HEK293 (cell line): ENCODE measurements at regions not wholly inside any gene's neighbourhood (a gene's known extent, or its start where the extent isn't known, plus 50 kb on each side); places are given as distances from the start of the nearest gene placed in this dataset.

Experiments
- CTCF ChIA-PET: fragments of 350-600 bp; formaldehyde crosslinking; extraction: SDS; loops from one replicate; lab custom pipeline; 2021; ENCODE audit warnings: antibody characterized with exemption; lab: Yijun Ruan, JAX
- POLR2A ChIA-PET: fragments of 300-600 bp; formaldehyde crosslinking; extraction: SDS; loops from one replicate; lab custom pipeline; 2020; ENCODE audit warnings: antibody characterized with exemption, inconsistent platforms; lab: Yijun Ruan, JAX
- H3K27ac ChIP-seq: fragments of 200-500 bp; sonication (Bioruptor generic); 2 replicates; pipeline ENCODE4 v1.5.1; 2014; ENCODE audit warnings: low read depth, low read length, control low read depth, inconsistent platforms; ENCODE audit errors: extremely low read depth
- H3K36me3 ChIP-seq, 2 experiments: fragments of 200-500 bp in 1 of 2; sonication (Bioruptor generic) in 1 of 2; 1 replicate in 1 of 2; 2 replicates in 1 of 2; pipeline ENCODE4 v1.5.1; 2014 to 2017; ENCODE audit warnings: inconsistent platforms in 2 of 2, low read length in 2 of 2; ENCODE audit not compliant: control insufficient read depth in 2 of 2, insufficient read depth in 1 of 2
- H3K4me1 ChIP-seq: fragments of 200-500 bp; sonication (Bioruptor generic); 2 replicates; pipeline ENCODE4 v1.5.1; 2014; ENCODE audit warnings: mild to moderate bottlenecking, low read length, inconsistent platforms; ENCODE audit not compliant: control insufficient read depth, insufficient read depth
- H3K4me3 ChIP-seq: 2 replicates; pipeline ENCODE4 v1.5.1; 2011; ENCODE audit warnings: low read depth, mild to moderate bottlenecking, control low read depth, low read length, moderate library complexity
- H3K9me3 ChIP-seq: fragments of 200-500 bp; sonication (Bioruptor generic); 2 replicates; pipeline ENCODE4 v1.5.1; 2014; ENCODE audit warnings: low read depth, low read length, inconsistent platforms; ENCODE audit not compliant: control insufficient read depth, insufficient read depth
- HIC1 ChIP-seq: fragments of 450-650 bp; formaldehyde crosslinking; IDR thresholded peaks from 2 replicates; pipeline ENCODE4 v1.5.1; 2016; ENCODE audit warnings: missing biosample characterization, missing genetic modification characterization
- KLF16 ChIP-seq: fragments of 450-650 bp; formaldehyde crosslinking; IDR thresholded peaks from 2 replicates; pipeline ENCODE4 v1.5.1; 2017; ENCODE audit warnings: missing biosample characterization, missing genetic modification characterization
- SETDB1 ChIP-seq: IDR thresholded peaks from one replicate; pipeline ENCODE4 v1.6.1; 2017; ENCODE audit warnings: mild to moderate bottlenecking, low read length, moderate library complexity, mixed read lengths; ENCODE audit not compliant: insufficient read length
- SP7 ChIP-seq: fragments of 450-650 bp; formaldehyde crosslinking; IDR thresholded peaks from 2 replicates; pipeline ENCODE4 v1.5.1; 2016; ENCODE audit warnings: missing biosample characterization, missing genetic modification characterization
- ZBTB10 ChIP-seq: fragments of 450-650 bp; formaldehyde crosslinking; IDR thresholded peaks from 2 replicates; pipeline ENCODE4 v1.5.1; 2016; ENCODE audit warnings: missing biosample characterization, missing genetic modification characterization
- ZBTB21 ChIP-seq: fragments of 450-650 bp; formaldehyde crosslinking; IDR thresholded peaks from 2 replicates; pipeline ENCODE4 v1.5.1; 2017; ENCODE audit warnings: missing biosample characterization, missing genetic modification characterization
- ZBTB26 ChIP-seq: fragments of 450-650 bp; formaldehyde crosslinking; optimal IDR thresholded peaks from 2 replicates; pipeline ENCODE3; 2016; ENCODE audit warnings: missing biosample characterization, mild to moderate bottlenecking, missing genetic modification characterization
- ZBTB49 ChIP-seq: fragments of 450-650 bp; formaldehyde crosslinking; IDR thresholded peaks from 2 replicates; pipeline ENCODE4 v1.5.1; 2016; ENCODE audit warnings: missing biosample characterization, missing genetic modification characterization, low read depth
- ZBTB6 ChIP-seq: fragments of 450-650 bp; formaldehyde crosslinking; IDR thresholded peaks from 2 replicates; pipeline ENCODE4 v1.5.1; 2017; ENCODE audit warnings: missing biosample characterization, missing genetic modification characterization
- ZBTB7A ChIP-seq: fragments of 450-650 bp; formaldehyde crosslinking; IDR thresholded peaks from 2 replicates; pipeline ENCODE4 v1.5.1; 2016; ENCODE audit warnings: low read depth, missing biosample characterization, missing genetic modification characterization
- ZFHX2 ChIP-seq: fragments of 450-650 bp; formaldehyde crosslinking; conservative IDR thresholded peaks from 2 replicates; pipeline ENCODE4 v1.5.1; 2016; ENCODE audit warnings: missing biosample characterization, missing genetic modification characterization
- ZIC2 ChIP-seq: fragments of 450-650 bp; formaldehyde crosslinking; IDR thresholded peaks from 2 replicates; pipeline ENCODE4 v1.5.1; 2016; ENCODE audit warnings: missing biosample characterization, missing genetic modification characterization
- ZNF169 ChIP-seq: fragments of 450-650 bp; formaldehyde crosslinking; IDR thresholded peaks from 2 replicates; pipeline ENCODE4 v1.5.1; 2016; ENCODE audit warnings: missing biosample characterization, missing genetic modification characterization
- ZNF24 ChIP-seq: fragments of 450-650 bp; formaldehyde crosslinking; IDR thresholded peaks from 2 replicates; pipeline ENCODE4 v1.5.1; 2016; ENCODE audit warnings: missing biosample characterization, missing genetic modification characterization
- ZNF248 ChIP-seq: fragments of 450-650 bp; formaldehyde crosslinking; IDR thresholded peaks from 2 replicates; pipeline ENCODE4 v1.5.1; 2017; ENCODE audit warnings: missing biosample characterization, missing genetic modification characterization
- ZNF354C ChIP-seq: fragments of 450-650 bp; formaldehyde crosslinking; IDR thresholded peaks from 2 replicates; pipeline ENCODE4 v1.5.1; 2016; ENCODE audit warnings: missing biosample characterization, missing genetic modification characterization, low read depth, borderline replicate concordance
- ZNF398 ChIP-seq: fragments of 450-650 bp; formaldehyde crosslinking; IDR thresholded peaks from 2 replicates; pipeline ENCODE4 v1.5.1; 2017; ENCODE audit warnings: missing biosample characterization, missing genetic modification characterization
- ZNF48 ChIP-seq: fragments of 450-650 bp; formaldehyde crosslinking; IDR thresholded peaks from 2 replicates; pipeline ENCODE4 v1.5.1; 2016; ENCODE audit warnings: missing biosample characterization, missing genetic modification characterization
- ZNF510 ChIP-seq: fragments of 450-650 bp; formaldehyde crosslinking; IDR thresholded peaks from 2 replicates; pipeline ENCODE4 v1.5.1; 2018; ENCODE audit warnings: mild to moderate bottlenecking, missing genetic modification characterization, missing biosample characterization; ENCODE audit not compliant: insufficient replicate concordance
- ZNF514 ChIP-seq: fragments of 450-650 bp; formaldehyde crosslinking; IDR thresholded peaks from 2 replicates; pipeline ENCODE4 v1.5.1; 2016; ENCODE audit warnings: missing biosample characterization, missing genetic modification characterization
- ZNF555 ChIP-seq: fragments of 450-650 bp; formaldehyde crosslinking; conservative IDR thresholded peaks from 2 replicates; pipeline ENCODE4 v1.5.1; 2017; ENCODE audit warnings: missing biosample characterization, mild to moderate bottlenecking, missing genetic modification characterization, inconsistent platforms
- ZNF558 ChIP-seq: fragments of 450-650 bp; formaldehyde crosslinking; IDR thresholded peaks from 2 replicates; pipeline ENCODE4 v1.5.1; 2016; ENCODE audit warnings: missing biosample characterization, missing genetic modification characterization
- ZNF560 ChIP-seq: fragments of 450-650 bp; formaldehyde crosslinking; IDR thresholded peaks from 2 replicates; pipeline ENCODE4 v1.5.1; 2017; ENCODE audit warnings: missing biosample characterization, missing genetic modification characterization, borderline replicate concordance
- ZNF629 ChIP-seq: fragments of 450-650 bp; formaldehyde crosslinking; IDR thresholded peaks from 2 replicates; pipeline ENCODE4 v1.5.1; 2017; ENCODE audit warnings: missing biosample characterization, missing genetic modification characterization
- ZNF658 ChIP-seq: fragments of 450-650 bp; formaldehyde crosslinking; IDR thresholded peaks from 2 replicates; pipeline ENCODE4; 2016; ENCODE audit warnings: missing biosample characterization, missing genetic modification characterization
- ZNF777 ChIP-seq: fragments of 450-650 bp; formaldehyde crosslinking; IDR thresholded peaks from 2 replicates; pipeline ENCODE4 v1.5.1; 2017; ENCODE audit warnings: missing biosample characterization, missing genetic modification characterization, borderline replicate concordance
- ZXDB ChIP-seq: fragments of 450-650 bp; formaldehyde crosslinking; IDR thresholded peaks from 2 replicates; pipeline ENCODE4 v1.5.1; 2016; ENCODE audit warnings: missing biosample characterization, missing genetic modification characterization

GRCh38 chr15:94847325-94847724 lies 616.0 kb downstream of the MCTP2 start:
- Histone ChIP-seq H3K36me3 (no peaks in the 10 kb centered on the region), H3K4me1 (no peaks in the 10 kb centered on the region), H3K9me3 (no peaks in the 10 kb centered on the region), H3K27ac (no peak overlapping the region), H3K4me3 (no peak overlapping the region)
- CTCF ChIA-PET, result no interaction called here
- POLR2A ChIA-PET, result no interaction called here
- TF ChIP-seq ZNF560 (tag by site-specific recombination) (no peak), ZNF248 (no peak), KLF16 (tag by site-specific recombination) (no peak), ZBTB21 (no peak), ZNF514 (tag by site-specific recombination) (no peak), ZNF658 (no peak), ZBTB26 (tag by site-specific recombination) (no peak), ZNF398 (tag by site-specific recombination) (no peak), ZNF555 (no peak), ZBTB49 (no peak), ZBTB10 (tag by site-specific recombination) (no peak), SETDB1 (no peak), ZNF354C (tag by site-specific recombination) (no peak), ZNF48 (no peak), ZNF24 (tag by site-specific recombination) (no peak), ZNF558 (no peak), ZXDB (tag by site-specific recombination) (no peak), ZNF169 (tag by site-specific recombination) (no peak), ZIC2 (tag by site-specific recombination) (no peak)
- TF ChIP-seq, all 188 proteins: peak for 0

GRCh38 chr15:94848054-94848453 lies 616.7 kb downstream of the MCTP2 start:
- H3K9me3 ChIP-seq, result no peaks in the 10 kb centered on the region
- H3K4me1 ChIP-seq, result no peaks in the 10 kb centered on the region
- no peak overlapping the region for H3K27ac ChIP-seq
- H3K36me3 ChIP-seq, result no peaks in the 10 kb centered on the region
- H3K4me3 ChIP-seq, result no peak overlapping the region
- ChIA-PET CTCF (no interaction called here), POLR2A (no interaction called here)
- TF ChIP-seq SP7, result no peak
- TF ChIP-seq ZBTB7A (tag by site-specific recombination), result no peak
- no peak for TF ChIP-seq ZNF510 (tag by site-specific recombination)
- TF ChIP-seq ZNF629, result no peak
- TF ChIP-seq ZBTB6 (tag by site-specific recombination), result no peak
- TF ChIP-seq ZFHX2 (tag by site-specific recombination), result no peak
- TF ChIP-seq ZNF555, result no peak
- TF ChIP-seq ZNF777, result no peak
- TF ChIP-seq HIC1 (tag by site-specific recombination), result no peak
